Neuronal stem cell (in vitro differentiated cells): ENCODE measurements at regions not wholly inside any gene's neighbourhood (a gene's known extent, or its start where the extent isn't known, plus 50 kb on each side); places are given as distances from the start of the nearest gene placed in this dataset.

Experiments used
- DNase-seq: peaks from one replicate; pipeline ENCODE4 v3.0.0-alpha.2; 2013; ENCODE audit warnings: low spot score
- H2AFZ ChIP-seq: one replicate; pipeline ENCODE4 v1.6.1; 2013; ENCODE audit warnings: mild to moderate bottlenecking, low read length, inconsistent platforms
- H2AK5ac ChIP-seq: 2 replicates; pipeline ENCODE4 v1.6.1; 2013; ENCODE audit warnings: low read depth, mild to moderate bottlenecking, inconsistent platforms, low read length, moderate library complexity, mixed read lengths
- H2BK120ac ChIP-seq: 2 replicates; pipeline ENCODE4 v1.6.1; 2013; ENCODE audit warnings: low read depth, mild to moderate bottlenecking, inconsistent platforms, low read length, moderate library complexity, mixed read lengths
- H2BK12ac ChIP-seq: one replicate; pipeline ENCODE4 v1.6.1; 2013; ENCODE audit warnings: low read length, inconsistent platforms
- H2BK15ac ChIP-seq: 2 replicates; pipeline ENCODE4 v1.6.1; 2013; ENCODE audit warnings: mild to moderate bottlenecking, low read length, inconsistent platforms, mixed read lengths
- H2BK5ac ChIP-seq: one replicate; pipeline ENCODE4 v1.6.1; 2013; ENCODE audit warnings: inconsistent platforms, mild to moderate bottlenecking, low read length, moderate library complexity
- H3K14ac ChIP-seq: one replicate; pipeline ENCODE4 v1.6.1; 2013; ENCODE audit warnings: low read length, inconsistent platforms
- H3K18ac ChIP-seq: 2 replicates; pipeline ENCODE4 v1.6.1; 2013; ENCODE audit warnings: low read length, inconsistent platforms
- H3K23ac ChIP-seq: 2 replicates; pipeline ENCODE4 v1.6.1; 2013; ENCODE audit warnings: low read depth, mild to moderate bottlenecking, mixed read lengths, low read length, inconsistent platforms; ENCODE audit not compliant: poor library complexity
- H3K27ac ChIP-seq: replicated peaks from 3 replicates; pipeline ENCODE4 v1.5.1; 2013; ENCODE audit warnings: low read length, inconsistent platforms
- H3K27me3 ChIP-seq, 3 experiments: 2 replicates each; pipeline ENCODE4 v1.6.1; 2013; ENCODE audit warnings: low read length in 3 of 3, mild to moderate bottlenecking in 2 of 3, inconsistent platforms in 1 of 3, low read depth in 1 of 3, mixed read lengths in 1 of 3, moderate library complexity in 1 of 3; ENCODE audit not compliant: control insufficient read depth in 3 of 3, insufficient read depth in 3 of 3
- H3K36me3 ChIP-seq, 2 donors: replicated peaks in 1 of 2; 2 replicates each; pipeline ENCODE4 v1.6.1; 2013; ENCODE audit warnings: low read length in 2 of 2; ENCODE audit not compliant: control insufficient read depth in 2 of 2, insufficient read depth in 2 of 2
- H3K4ac ChIP-seq: 2 replicates; pipeline ENCODE4 v1.6.1; 2013; ENCODE audit warnings: inconsistent platforms, mild to moderate bottlenecking, low read length, moderate library complexity
- H3K4me1 ChIP-seq, 2 donors: 1 replicate in 1 of 2; 2 replicates in 1 of 2; pipeline ENCODE4 v1.6.1; 2013; ENCODE audit warnings: low read length in 2 of 2, low read depth in 1 of 2; ENCODE audit not compliant: control insufficient read depth in 2 of 2, insufficient read depth in 1 of 2
- H3K4me2 ChIP-seq: one replicate; pipeline ENCODE4 v1.6.1; 2013; ENCODE audit warnings: mild to moderate bottlenecking, low read length, inconsistent platforms; ENCODE audit not compliant: insufficient read depth, poor library complexity, severe bottlenecking
- H3K4me3 ChIP-seq, 2 donors: 2 replicates each; pipeline ENCODE4 v1.5.1; 2013; ENCODE audit warnings: low read length in 2 of 2, mild to moderate bottlenecking in 2 of 2, inconsistent platforms in 1 of 2, moderate library complexity in 1 of 2
- H3K79me1 ChIP-seq: one replicate; pipeline ENCODE4 v1.6.1; 2013; ENCODE audit warnings: low read depth, mild to moderate bottlenecking, inconsistent platforms, low read length, moderate library complexity
- H3K9ac ChIP-seq: one replicate; pipeline ENCODE4 v1.6.1; 2013; ENCODE audit warnings: mild to moderate bottlenecking, low read depth, low read length, inconsistent platforms; ENCODE audit not compliant: poor library complexity
- H3K9me3 ChIP-seq, 2 donors: replicated peaks in 1 of 2; 2 replicates each; pipeline versions ENCODE3 to v1.6.1; 2013; ENCODE audit warnings: low read length in 2 of 2, mild to moderate bottlenecking in 2 of 2, inconsistent platforms in 1 of 2, low read depth in 1 of 2, mixed read lengths in 1 of 2, moderate library complexity in 1 of 2; ENCODE audit not compliant: control insufficient read depth in 2 of 2, insufficient read depth in 1 of 2
- H4K8ac ChIP-seq: one replicate; pipeline ENCODE4 v1.6.1; 2013; ENCODE audit warnings: low read depth, mild to moderate bottlenecking, inconsistent platforms, low read length, moderate library complexity
- H4K91ac ChIP-seq: one replicate; pipeline ENCODE4 v1.6.1; 2013; ENCODE audit warnings: low read length, low read depth, mild to moderate bottlenecking, inconsistent platforms; ENCODE audit not compliant: poor library complexity
- WGBS, 2 donors: extraction: QIAGEN DNeasy Blood & Tissue Kit; methylation state at CpG; one replicate each; pipeline ENCODE4 v1.1.7; 2013; ENCODE audit warnings: missing lambda C conversion rate in 2 of 2, mixed read lengths in 1 of 2; ENCODE audit not compliant: insufficient read length in 2 of 2, insufficient replicate concordance in 1 of 2; ENCODE audit errors: extremely low coverage in 2 of 2; 5-methylcytosine and 5-hydroxymethylcytosine counted together

- Histone ChIP-seq H3K14ac (no peak overlapping the region), H3K18ac (no peak overlapping the region), H3K4me3 (no peak overlapping the region), H3K36me3 (no peaks in the 10 kb centered on the region), H2AK5ac (no peak overlapping the region), H3K4me2 (no peak overlapping the region), H3K27ac (no peak overlapping the region), H2BK15ac (no peak overlapping the region), H3K9ac (no peak overlapping the region), H2BK12ac (no peak overlapping the region), H3K9me3 (no peaks in the 10 kb centered on the region), H3K27me3 (no peaks in the 10 kb centered on the region), H4K91ac (no peak overlapping the region), H3K79me1 (no peaks in the 10 kb centered on the region), H4K8ac (no peak overlapping the region), H2AFZ (no peak overlapping the region), H3K4me1 (peaks cover 0 to 8% of the 10 kb centered on the region in 2 donors), H2BK5ac (no peak overlapping the region), H3K4ac (no peak overlapping the region), H3K23ac (no peak overlapping the region), H2BK120ac (no peak overlapping the region)
- DNase-seq = no peak
- WGBS, 2 donors = no CpG with 5 or more reads among the region's 9 CpGs
Observed at GRCh38 chr21:28636752-28637691, 355.7 kb downstream of the LTN1 start.

DNA sequence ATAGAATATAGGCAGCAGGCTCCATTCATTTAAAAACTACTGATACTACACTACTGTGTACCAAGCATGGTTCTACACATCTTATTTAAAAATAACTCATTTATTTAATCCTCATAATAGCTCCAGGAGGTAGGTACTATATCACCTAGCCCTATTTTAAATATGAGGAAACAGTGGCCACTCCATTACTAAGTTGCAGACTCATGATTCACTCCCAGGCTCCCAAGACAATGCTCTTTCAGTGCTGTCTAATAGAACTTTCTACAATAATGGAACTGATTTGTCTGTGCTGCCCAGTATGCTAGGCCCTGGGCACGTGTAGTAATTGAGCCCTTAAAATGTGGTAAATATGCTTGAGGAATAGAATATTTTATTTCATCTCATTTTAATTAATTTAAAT is 357.1 kb downstream of the LTN1 start:
- H2BK12ac ChIP-seq = no peak overlapping the region

DNA sequence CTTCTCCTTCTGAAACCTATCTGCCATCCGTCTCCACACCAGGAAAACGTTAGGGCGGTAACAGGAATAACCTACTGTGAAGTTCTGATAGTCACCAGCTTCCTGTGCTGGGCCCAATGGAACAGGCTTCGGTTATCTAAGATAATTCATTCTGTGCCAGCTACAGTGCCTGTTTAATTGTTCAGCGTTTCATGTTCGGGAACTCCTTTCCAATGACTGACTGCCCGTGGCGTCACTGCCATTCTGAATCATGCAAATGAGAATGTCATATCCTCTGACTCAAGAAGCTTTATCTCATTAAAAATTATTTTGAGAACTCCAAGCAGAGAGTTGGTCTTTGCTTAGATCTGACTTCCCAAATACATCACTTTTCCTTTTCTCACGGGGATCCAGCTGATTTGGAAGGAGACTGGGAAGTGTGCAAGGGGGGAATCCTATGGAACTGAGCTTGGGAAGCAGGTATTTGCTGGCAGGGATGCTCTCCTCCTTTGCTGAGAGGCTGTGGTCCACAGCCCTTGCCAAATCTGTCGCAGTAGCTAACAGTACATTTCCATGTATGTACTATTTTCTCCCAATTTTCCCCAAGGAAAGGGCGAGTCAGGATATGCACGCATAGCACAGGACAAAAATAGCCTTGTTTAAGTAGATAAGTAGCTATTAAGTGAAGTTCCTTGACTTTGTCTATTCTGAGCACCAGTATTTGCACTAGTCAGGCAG is 358.7 kb downstream of the LTN1 start:
- Histone ChIP-seq H3K9ac (no peak overlapping the region), H3K4ac (no peak overlapping the region), H3K9me3 (no peaks in the 10 kb centered on the region), H2AFZ (no peak overlapping the region), H3K14ac (no peak overlapping the region), H3K27ac (no peak overlapping the region), H2BK5ac (no peak overlapping the region), H3K36me3 (no peaks in the 10 kb centered on the region), H3K27me3 (no peaks in the 10 kb centered on the region), H3K23ac (no peak overlapping the region), H3K79me1 (no peaks in the 10 kb centered on the region), H2BK120ac (no peak overlapping the region), H2BK12ac (no peak overlapping the region), H4K91ac (no peak overlapping the region), H4K8ac (no peak overlapping the region), H3K4me1 (peaks cover 0 to 4% of the 10 kb centered on the region in 2 donors), H2AK5ac (no peak overlapping the region), H3K4me2 (no peak overlapping the region), H2BK15ac (no peak overlapping the region), H3K18ac (no peak overlapping the region), H3K4me3 (no peak overlapping the region)
- WGBS, 2 donors = no CpG with 5 or more reads among the region's 12 CpGs
- no peak for DNase-seq

More for the DNA sequence above, 357.1 kb downstream of the LTN1 start:
- Histone ChIP-seq H3K9ac (no peak overlapping the region), H3K79me1 (no peaks in the 10 kb centered on the region), H3K9me3 (no peaks in the 10 kb centered on the region), H2AK5ac (no peak overlapping the region), H3K27me3 (no peaks in the 10 kb centered on the region), H2AFZ (no peak overlapping the region), H3K27ac (no peak overlapping the region), H2BK5ac (no peak overlapping the region), H3K18ac (no peak overlapping the region), H3K4me1 (peaks cover 0 to 8% of the 10 kb centered on the region in 2 donors), H3K23ac (no peak overlapping the region), H4K91ac (no peak overlapping the region), H2BK15ac (no peak overlapping the region), H2BK120ac (no peak overlapping the region), H3K14ac (no peak overlapping the region), H3K4me2 (no peak overlapping the region), H3K36me3 (no peaks in the 10 kb centered on the region), H4K8ac (no peak overlapping the region), H3K4me3 (no peak overlapping the region), H3K4ac (no peak overlapping the region)
- DNase-seq = no peak
- no CpG with 5 or more reads among the region's 1 CpG for WGBS, 2 donors

GRCh38 chr21:28632755-28633408 is 359.8 kb downstream of the LTN1 start:
- no peaks in the 10 kb centered on the region for H3K9me3 ChIP-seq
- H2BK5ac ChIP-seq = no peak overlapping the region
- H3K23ac ChIP-seq = no peak overlapping the region
- no peak overlapping the region for H2AFZ ChIP-seq
- H2BK120ac ChIP-seq = no peak overlapping the region
- WGBS, 2 donors = no CpG with 5 or more reads among the region's 3 CpGs
- H3K4ac ChIP-seq = no peak overlapping the region
- H3K79me1 ChIP-seq = no peaks in the 10 kb centered on the region
- H2AK5ac ChIP-seq = no peak overlapping the region
- no peak overlapping the region for H2BK12ac ChIP-seq
- H3K27me3 ChIP-seq = no peaks in the 10 kb centered on the region
- H2BK15ac ChIP-seq = no peak overlapping the region
- H3K14ac ChIP-seq = no peak overlapping the region
- H3K36me3 ChIP-seq = no peaks in the 10 kb centered on the region
- H3K9ac ChIP-seq = no peak overlapping the region
- no peak overlapping the region for H4K8ac ChIP-seq
- no peak overlapping the region for H3K4me3 ChIP-seq
- peak; percentile 31 for DNase-seq
- no peak overlapping the region for H3K4me2 ChIP-seq
- H3K18ac ChIP-seq = no peak overlapping the region
- no peak overlapping the region for H4K91ac ChIP-seq
- H3K4me1 ChIP-seq = peaks cover 0 to 4% of the 10 kb centered on the region in 2 donors
- no peak overlapping the region for H3K27ac ChIP-seq
